ENCODE measurements at regions not wholly inside any gene's neighbourhood (a gene's known extent, or its start where the extent isn't known, plus 50 kb on each side); places are given as distances from the start of the nearest gene placed in this dataset.

DNA sequence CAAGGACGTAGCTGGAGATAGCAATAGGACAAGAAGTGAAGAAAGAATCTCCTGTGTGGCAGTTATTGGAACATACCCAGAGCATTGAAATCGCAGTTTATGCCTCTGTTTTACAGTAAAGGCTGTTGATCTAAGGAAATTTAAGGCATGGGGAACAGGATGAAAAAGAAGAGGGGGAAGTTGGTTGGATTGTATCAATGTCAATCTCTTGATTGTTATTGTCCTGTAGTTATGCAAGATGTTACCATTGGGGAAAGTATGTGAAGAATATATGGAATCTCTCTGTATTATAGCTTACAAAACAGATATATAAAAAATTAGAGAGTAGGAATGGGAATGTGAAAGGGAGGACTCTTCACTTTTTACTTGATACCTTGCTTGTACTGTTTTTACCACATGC, 195.6 kb upstream of the NREP start:
- in situ Hi-C loops (cut with MboI; ENCODE audit: low sequenced_read_pairs in 4 of 4), result no loop called here
- Histone ChIP-seq H3K9me3 (no peaks in the 10 kb centered on the region), H3K36me3 (no peaks in the 10 kb centered on the region), H3K27ac (no peak overlapping the region), H3K4me3 (no peak overlapping the region), H3K27me3 (no peaks in the 10 kb centered on the region), H3K4me1 (no peaks in the 10 kb centered on the region)
- ATAC-seq (no peak), DNase-seq (no peak)
- TF ChIP-seq POLR2A (IDR thresholded peaks at IDR 0.05), result no peak
- TF ChIP-seq, protein P1, sequence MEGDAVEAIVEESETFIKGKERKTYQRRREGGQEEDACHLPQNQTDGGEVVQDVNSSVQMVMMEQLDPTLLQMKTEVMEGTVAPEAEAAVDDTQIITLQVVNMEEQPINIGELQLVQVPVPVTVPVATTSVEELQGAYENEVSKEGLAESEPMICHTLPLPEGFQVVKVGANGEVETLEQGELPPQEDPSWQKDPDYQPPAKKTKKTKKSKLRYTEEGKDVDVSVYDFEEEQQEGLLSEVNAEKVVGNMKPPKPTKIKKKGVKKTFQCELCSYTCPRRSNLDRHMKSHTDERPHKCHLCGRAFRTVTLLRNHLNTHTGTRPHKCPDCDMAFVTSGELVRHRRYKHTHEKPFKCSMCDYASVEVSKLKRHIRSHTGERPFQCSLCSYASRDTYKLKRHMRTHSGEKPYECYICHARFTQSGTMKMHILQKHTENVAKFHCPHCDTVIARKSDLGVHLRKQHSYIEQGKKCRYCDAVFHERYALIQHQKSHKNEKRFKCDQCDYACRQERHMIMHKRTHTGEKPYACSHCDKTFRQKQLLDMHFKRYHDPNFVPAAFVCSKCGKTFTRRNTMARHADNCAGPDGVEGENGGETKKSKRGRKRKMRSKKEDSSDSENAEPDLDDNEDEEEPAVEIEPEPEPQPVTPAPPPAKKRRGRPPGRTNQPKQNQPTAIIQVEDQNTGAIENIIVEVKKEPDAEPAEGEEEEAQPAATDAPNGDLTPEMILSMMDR (IDR thresholded peaks at IDR 0.05 in 4 of 5, conservative IDR thresholded peaks at IDR 0.05 in 1 of 5), result no peak
- intact Hi-C loops (cut with DNase I; ENCODE audit: low total_unique reads), result no loop called here

DNA sequence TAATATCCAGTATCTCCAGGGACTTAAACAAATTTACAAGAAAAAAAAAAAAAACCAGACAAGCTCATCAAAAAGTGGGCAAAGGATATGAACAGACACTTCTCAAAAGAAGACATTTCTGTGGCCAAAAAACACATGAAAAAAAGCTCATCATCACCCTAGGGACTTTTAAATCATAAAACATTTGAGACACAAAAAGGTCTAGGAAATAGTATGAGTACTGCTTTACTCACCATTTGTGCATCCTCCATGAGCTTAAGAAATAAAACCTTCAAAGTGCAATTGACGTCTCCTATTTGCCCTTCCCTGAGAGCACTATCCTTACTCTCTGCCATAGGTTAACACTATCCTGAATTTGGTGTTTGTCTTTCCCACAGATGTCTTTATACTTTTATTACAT, 193.7 kb upstream of the NREP start:
- TF ChIP-seq POLR2A (IDR thresholded peaks at IDR 0.05), result no peak
- TF ChIP-seq, protein P1 (IDR thresholded peaks at IDR 0.05 in 4 of 5, conservative IDR thresholded peaks at IDR 0.05 in 1 of 5), result no peak
- no peak for ATAC-seq

DNA sequence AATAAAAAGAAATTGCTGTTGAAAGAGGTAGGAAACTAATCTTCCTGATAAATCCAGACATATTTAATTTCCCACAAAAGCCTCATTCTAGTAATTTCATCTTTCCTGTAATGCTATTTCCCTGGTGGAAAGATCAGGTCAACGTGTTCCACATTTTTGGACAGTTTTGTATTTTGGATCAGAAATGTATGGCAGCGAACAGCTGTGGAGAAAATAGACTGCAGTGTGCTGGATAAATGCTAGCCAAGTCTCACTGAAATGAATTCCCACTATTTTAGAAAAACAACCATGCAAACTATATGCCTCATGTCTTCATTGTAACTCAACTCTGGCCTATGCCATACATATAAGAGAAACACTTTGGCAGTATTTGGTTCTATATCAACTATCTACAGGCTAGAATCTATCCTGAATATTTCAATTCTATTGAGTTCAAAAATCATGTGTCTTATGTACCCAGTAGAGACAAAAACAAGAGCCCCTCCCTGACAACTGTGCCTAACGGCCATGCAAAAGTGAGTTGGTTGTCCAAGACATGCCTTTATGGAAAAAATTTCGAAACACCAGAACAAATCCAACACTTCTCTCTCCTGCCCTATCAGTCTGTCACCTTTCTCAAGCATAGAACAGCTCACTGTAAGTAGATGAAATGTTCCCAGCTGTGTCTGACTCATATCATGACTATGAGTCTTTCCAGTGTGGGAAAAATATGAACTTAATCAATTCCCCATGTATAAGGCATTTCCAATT, 191.3 kb upstream of the NREP start:
- no peak for TF ChIP-seq POLR2A (IDR thresholded peaks at IDR 0.05)
- TF ChIP-seq, protein P1 (IDR thresholded peaks at IDR 0.05 in 4 of 5, conservative IDR thresholded peaks at IDR 0.05 in 1 of 5), result no peak
- Histone ChIP-seq H3K4me3 (no peak overlapping the region), H3K4me1 (no peaks in the 10 kb centered on the region), H3K36me3 (no peaks in the 10 kb centered on the region), H3K27ac (no peak overlapping the region), H3K9me3 (no peaks in the 10 kb centered on the region), H3K27me3 (no peaks in the 10 kb centered on the region)
- intact Hi-C loops (cut with DNase I; ENCODE audit: low total_unique reads), result no loop called here
- no peak for DNase-seq
- peak; percentile 56 to 77 for ATAC-seq
- in situ Hi-C loops (cut with MboI; ENCODE audit: low sequenced_read_pairs in 4 of 4), result no loop called here

More for the DNA sequence above, 193.7 kb upstream of the NREP start:
- intact Hi-C loops (cut with DNase I; ENCODE audit: low total_unique reads), result no loop called here
- no peaks in the 10 kb centered on the region for H3K27me3 ChIP-seq
- in situ Hi-C loops (cut with MboI; ENCODE audit: low sequenced_read_pairs in 4 of 4), result no loop called here
- no peak overlapping the region for H3K4me3 ChIP-seq
- no peaks in the 10 kb centered on the region for H3K36me3 ChIP-seq
- H3K27ac ChIP-seq, result no peak overlapping the region
- no peaks in the 10 kb centered on the region for H3K4me1 ChIP-seq
- H3K9me3 ChIP-seq, result no peaks in the 10 kb centered on the region
- DNase-seq, result no peak

DNA sequence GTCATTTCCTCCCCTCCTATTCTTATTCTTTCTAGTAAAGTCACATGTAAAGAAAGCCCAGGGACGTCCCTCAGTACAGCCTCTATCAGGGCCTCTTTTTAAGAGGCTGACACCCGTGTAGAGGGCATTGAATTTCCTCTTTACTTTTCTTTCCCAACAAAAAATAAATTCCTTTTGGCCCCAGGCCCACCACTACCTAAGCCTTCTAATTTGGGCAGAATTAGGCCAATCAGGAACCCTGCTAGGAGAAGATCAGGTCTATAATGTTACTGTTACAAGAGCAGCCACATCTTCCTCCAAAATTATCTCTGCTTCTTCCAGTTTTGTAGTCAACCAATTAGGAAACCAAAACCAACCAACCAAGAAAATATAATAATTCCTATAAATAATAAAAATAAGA, 189.6 kb upstream of the NREP start:
- no peak for ATAC-seq
- Histone ChIP-seq H3K36me3 (no peaks in the 10 kb centered on the region), H3K9me3 (no peaks in the 10 kb centered on the region), H3K4me1 (no peaks in the 10 kb centered on the region), H3K27ac (no peak overlapping the region), H3K4me3 (no peak overlapping the region), H3K27me3 (no peaks in the 10 kb centered on the region)
- no peak for TF ChIP-seq POLR2A (IDR thresholded peaks at IDR 0.05)
- TF ChIP-seq, protein P1 (IDR thresholded peaks at IDR 0.05 in 4 of 5, conservative IDR thresholded peaks at IDR 0.05 in 1 of 5), result no peak
- in situ Hi-C loops (cut with MboI; ENCODE audit: low sequenced_read_pairs in 4 of 4), result no loop called here
- no peak for DNase-seq
- intact Hi-C loops (cut with DNase I; ENCODE audit: low total_unique reads), result no loop called here

DNA sequence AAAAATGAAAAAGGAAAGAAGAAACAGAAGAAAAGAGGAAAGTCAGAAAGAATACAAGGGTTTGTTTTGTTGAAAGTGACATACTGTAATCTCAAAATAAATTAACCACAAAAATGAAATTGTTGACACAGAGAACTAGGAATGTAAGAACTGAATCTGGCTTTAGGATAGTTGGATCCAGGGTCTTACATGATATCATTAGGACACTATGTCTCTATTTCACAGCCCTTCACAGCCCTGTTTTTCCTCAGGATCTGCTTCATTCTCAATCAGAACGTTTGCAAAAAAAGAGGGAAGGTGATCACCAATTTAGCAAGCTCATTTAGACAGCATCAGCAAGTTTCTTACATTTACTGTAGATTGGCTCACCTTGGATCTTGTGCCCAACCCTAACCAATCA, 188.5 kb upstream of the NREP start:
- no peak overlapping the region for H3K27ac ChIP-seq
- H3K27me3 ChIP-seq, result no peaks in the 10 kb centered on the region
- TF ChIP-seq POLR2A (IDR thresholded peaks at IDR 0.05), result no peak
- TF ChIP-seq, protein P1 (IDR thresholded peaks at IDR 0.05 in 4 of 5, conservative IDR thresholded peaks at IDR 0.05 in 1 of 5), result no peak
- H3K36me3 ChIP-seq, result no peaks in the 10 kb centered on the region
- no peak overlapping the region for H3K4me3 ChIP-seq
- no peaks in the 10 kb centered on the region for H3K9me3 ChIP-seq
- intact Hi-C loops (cut with DNase I; ENCODE audit: low total_unique reads) (no loop called here), in situ Hi-C loops (cut with MboI; ENCODE audit: low sequenced_read_pairs in 4 of 4) (no loop called here)
- H3K4me1 ChIP-seq, result no peaks in the 10 kb centered on the region
- ATAC-seq (no peak), DNase-seq (no peak)
